HG03139 (cell line): ENCODE measurements at regions not wholly inside any gene's neighbourhood (a gene's known extent, or its start where the extent isn't known, plus 50 kb on each side); places are given as distances from the start of the nearest gene placed in this dataset.
"Not testable (repeated sequence)": the region's sequence is repeated elsewhere in the genome, so short reads cannot be mapped to it uniquely, and the experiment has no call there.

Experiments
- ATAC-seq: cut with Tn5 transposase; IDR thresholded peaks from one replicate; pipeline ENCODE4 v1.9.1; 2021; ENCODE audit not compliant: unreplicated experiment

GRCh38 chr6:4274382-4275082, 139.2 kb upstream of the ECI2 start:
- no peak for ATAC-seq

DNA sequence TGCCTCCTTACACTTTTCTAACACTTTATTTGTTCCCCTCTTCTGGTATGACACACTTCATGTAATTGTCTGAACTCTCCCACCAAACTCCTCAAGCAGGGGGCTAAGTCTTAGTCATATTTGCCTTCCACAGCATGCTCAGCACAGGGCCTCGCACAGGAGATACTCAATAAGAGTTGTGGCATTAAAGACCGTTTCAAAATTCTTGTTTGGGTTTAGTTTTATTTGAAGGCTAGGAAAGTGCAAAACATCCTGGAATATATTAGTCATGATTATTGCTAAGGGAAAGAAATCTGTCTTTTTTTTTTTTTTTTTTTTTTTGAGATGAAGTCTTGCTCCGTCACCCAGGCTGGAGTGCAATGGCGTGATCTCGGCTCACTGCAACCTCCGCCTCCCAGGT, 137.6 kb upstream of the ECI2 start:
- no peak for ATAC-seq

- ATAC-seq, result no peak
Measured at GRCh38 chr6:4271761-4272470, 136.5 kb upstream of the ECI2 start.

DNA sequence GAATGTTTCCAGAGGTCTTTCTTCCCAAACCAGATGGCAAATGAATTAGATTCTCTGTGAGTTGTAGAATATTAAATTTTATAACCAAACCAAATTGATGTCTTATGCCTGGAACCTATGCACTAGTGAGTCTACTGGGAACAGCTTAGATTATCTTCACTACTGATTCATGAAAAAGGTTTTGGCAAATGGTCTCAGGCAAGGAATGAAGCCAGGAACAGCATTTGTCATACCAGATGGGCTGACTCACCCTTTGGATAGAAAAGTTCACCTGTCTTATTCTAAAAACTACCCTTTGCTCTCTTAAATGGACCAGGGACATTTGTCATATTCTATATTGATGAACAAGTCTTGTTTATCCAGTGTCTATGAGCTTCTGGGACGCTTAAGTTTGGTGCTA, 135.4 kb upstream of the ECI2 start:
- no peak for ATAC-seq

GRCh38 chr6:4270001-4270400, 134.6 kb upstream of the ECI2 start:
- no peak for ATAC-seq

GRCh38 chr6:4268171-4268570, 132.8 kb upstream of the ECI2 start:
- no peak for ATAC-seq

DNA sequence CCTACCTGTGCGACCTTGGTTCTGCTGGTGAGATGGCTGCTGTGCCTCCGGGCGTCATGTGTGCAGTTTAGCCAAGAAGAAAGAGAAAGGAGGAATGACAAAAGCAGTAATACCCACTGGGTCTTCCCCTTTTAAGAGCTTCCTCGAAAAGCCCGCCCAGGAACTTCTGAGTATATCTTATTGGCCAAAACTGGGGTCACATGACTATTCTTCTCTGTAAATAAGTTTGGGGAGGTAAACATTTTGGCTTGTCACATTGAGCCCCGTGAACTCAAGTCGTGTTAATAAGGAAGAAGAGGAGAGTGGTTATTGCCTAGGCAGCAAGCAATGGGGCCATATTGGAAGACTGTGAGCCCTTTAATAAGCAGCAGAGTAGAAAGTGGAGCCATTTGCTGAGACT, 130.4 kb upstream of the ECI2 start:
- ATAC-seq, result no peak

DNA sequence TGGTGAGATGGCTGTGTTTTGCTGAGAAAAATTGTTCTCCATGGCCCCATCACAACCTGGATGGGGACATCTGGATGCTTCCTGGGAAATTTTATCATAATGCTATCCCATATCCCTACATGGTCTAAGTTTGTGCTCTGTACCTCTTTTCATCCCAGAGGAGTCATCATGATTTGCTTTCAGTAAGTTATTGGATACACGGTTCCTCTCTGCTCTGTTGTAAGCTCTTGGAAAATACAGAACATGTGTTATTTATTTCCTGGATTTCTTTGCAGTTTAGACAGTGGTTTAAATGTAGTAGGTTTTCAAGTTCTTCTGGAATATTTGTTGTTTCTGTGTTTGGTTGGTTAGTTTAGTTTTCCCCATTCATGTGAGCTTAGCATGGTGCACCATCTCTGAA, 129.2 kb upstream of the ECI2 start:
- ATAC-seq, result no peak

DNA sequence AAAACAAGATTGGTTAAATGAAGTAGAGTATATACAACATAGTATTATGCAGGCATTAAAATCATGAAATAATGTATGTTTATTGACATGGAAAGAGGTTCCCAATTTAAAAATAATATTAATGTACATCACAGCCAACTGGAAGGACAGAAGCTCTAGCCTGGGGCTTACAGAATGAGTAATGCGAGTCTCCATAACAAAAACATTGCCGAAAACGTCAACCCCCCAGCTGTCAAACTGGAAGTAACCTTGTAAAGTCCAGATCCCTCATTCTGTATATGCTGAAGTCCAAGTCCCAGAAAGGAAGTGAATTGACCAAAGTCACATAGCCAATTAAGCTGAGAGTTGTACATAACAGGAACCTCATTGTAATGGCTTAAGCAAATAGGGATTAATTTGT, 128.7 kb upstream of the ECI2 start:
- no peak for ATAC-seq

GRCh38 chr6:4262526-4262925, 127.2 kb upstream of the ECI2 start:
- ATAC-seq, result no peak

- ATAC-seq, result no peak
Measured at GRCh38 chr6:4259391-4259790, 124.0 kb upstream of the ECI2 start.

DNA sequence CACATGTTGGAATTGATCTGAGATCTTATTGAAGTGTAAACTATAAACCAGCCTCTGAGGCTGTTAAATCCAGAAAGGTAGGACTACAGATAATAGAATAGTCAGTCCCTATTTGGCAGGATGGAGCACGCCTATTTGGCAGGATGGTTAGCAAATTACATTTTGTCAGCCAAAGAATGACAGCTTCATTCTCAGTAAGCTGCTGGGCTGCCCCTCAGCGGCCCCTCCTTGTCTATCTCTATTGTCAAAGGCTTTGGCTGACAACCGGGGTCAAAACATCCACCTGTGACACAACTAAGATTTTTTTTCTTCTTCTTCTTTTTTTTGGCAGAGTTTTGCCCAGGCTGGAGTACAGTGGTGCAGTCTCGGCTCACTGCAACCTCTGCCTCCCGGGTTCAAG, 123.4 kb upstream of the ECI2 start:
- ATAC-seq, result no peak

DNA sequence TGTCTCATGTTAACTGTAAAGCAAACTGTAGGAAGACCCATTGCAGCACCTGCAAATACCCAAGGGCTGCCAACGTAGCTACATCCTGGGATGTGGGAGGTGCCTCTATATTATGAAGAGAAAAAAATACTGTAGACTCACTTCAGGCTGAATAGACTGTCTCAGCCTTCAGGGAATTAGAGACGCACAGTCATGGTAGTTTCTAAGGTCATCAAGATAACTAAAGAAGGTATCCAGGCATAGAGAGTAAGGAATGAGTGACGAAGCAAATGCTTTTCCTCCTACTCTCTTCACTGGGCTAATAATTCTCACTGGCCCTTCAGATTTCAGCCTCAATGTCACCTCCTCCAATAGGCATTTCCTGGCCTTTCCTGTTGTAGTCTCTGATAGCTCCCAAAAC, 121.6 kb upstream of the ECI2 start:
- ATAC-seq, result no peak

- ATAC-seq, result no peak
Measured at GRCh38 chr6:4253604-4254231, 118.3 kb upstream of the ECI2 start.

GRCh38 chr6:4252445-4252844, 117.1 kb upstream of the ECI2 start:
- not testable (repeated sequence) for ATAC-seq

DNA sequence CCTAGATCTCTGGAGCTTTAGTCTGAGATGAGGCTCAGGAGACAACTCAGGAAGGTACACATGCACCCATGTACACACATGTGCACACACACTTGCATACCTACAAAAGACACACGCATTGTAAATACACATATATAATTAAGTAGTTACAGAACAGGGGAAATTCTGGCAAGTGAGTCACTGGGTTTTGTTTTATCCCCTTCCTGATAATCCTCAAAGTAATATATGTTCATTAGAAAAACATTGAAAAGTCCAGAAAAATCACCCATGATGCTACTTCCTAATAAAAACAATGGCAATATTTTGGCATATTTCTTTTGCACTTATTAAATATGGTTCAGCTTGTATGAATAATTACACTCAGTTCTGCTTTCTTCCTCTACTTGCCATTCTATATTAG, 115.3 kb upstream of the ECI2 start:
- no peak for ATAC-seq

DNA sequence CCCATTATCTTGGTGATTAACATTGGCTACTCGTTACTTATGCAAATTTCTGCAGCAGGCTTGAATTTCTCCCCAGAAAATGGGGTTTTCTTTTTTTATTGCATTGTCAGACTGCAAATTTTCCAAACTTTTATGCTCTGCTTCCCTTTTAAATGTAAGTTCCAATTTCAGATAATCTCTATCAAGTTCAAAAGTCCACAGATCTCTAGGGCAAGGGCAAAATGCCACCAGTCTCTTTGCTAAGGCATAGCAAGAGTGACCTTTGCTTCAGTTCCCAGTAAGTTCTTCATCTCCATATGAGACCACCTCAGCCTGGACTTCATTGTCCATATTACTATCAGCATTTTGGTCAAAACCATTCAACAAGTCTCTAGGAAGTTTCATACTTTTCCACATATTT, 108.5 kb upstream of the ECI2 start:
- ATAC-seq, result not testable (repeated sequence)

- no peak for ATAC-seq
Measured at GRCh38 chr6:4243237-4243636, 107.9 kb upstream of the ECI2 start.

DNA sequence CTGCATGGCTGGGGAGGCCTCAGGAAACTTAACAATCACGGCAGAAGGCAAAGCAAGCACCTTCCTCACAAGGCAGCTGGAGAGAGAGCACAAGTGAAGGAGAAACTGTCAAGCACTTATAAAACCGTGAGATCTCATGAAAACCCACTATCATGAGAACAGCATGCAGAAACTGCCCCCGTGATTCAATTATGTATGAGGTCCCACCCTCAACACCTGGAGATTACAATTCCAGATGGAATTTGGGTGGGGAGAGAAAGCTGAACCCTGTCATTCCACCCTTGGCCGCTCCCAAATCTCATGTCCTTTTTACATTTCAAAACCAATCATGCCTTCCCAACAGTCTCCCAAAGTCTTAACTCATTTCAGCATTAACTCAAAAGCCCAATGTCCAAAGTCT, 107.2 kb upstream of the ECI2 start:
- ATAC-seq, result no peak

- ATAC-seq, result no peak
Measured at GRCh38 chr6:4240148-4240547, 104.8 kb upstream of the ECI2 start.

- ATAC-seq, result no peak
Measured at GRCh38 chr6:4225161-4225872, 89.9 kb upstream of the ECI2 start.
